Anterior cingulate cortex (tissue), 58 donors: ENCODE measurements at regions not wholly inside any gene's neighbourhood (a gene's known extent, or its start where the extent isn't known, plus 50 kb on each side); places are given as distances from the start of the nearest gene placed in this dataset.
"Not testable (repeated sequence)": the region's sequence is repeated elsewhere in the genome, so short reads cannot be mapped to it uniquely, and the experiment has no call there.

Experiments
- DNase-seq, 58 donors: peaks; one replicate each; lab custom pipeline; 2025; lab: John Stamatoyannopoulos, UW

- DNase-seq, result no peak
Measured at GRCh38 chr21:14321042-14321441, 61.9 kb downstream of the HSPA13 start.

- no peak for DNase-seq
Measured at GRCh38 chr21:14319805-14320204, 63.1 kb downstream of the HSPA13 start.

GRCh38 chr21:14318578-14318977 is 64.4 kb downstream of the HSPA13 start:
- no peak for DNase-seq

- DNase-seq, result no peak
Measured at GRCh38 chr21:14317507-14317906, 65.4 kb downstream of the HSPA13 start.

GRCh38 chr21:14313300-14313699 is 69.6 kb downstream of the HSPA13 start:
- no peak for DNase-seq

GRCh38 chr21:14312871-14313270 is 70.1 kb downstream of the HSPA13 start:
- no peak for DNase-seq

- no peak for DNase-seq
Measured at GRCh38 chr21:14308234-14308633, 74.7 kb downstream of the HSPA13 start.

GRCh38 chr21:14306126-14306907 is 76.6 kb downstream of the HSPA13 start:
- DNase-seq, result peak in 1 of 58 donors; percentile 1

- DNase-seq, result no peak
Measured at GRCh38 chr21:14303731-14304488, 79.0 kb downstream of the HSPA13 start.

GRCh38 chr21:14300074-14300473 is 82.9 kb downstream of the HSPA13 start:
- no peak for DNase-seq

GRCh38 chr21:14290576-14290975 is 74.6 kb downstream of the RBM11 start:
- no peak for DNase-seq

GRCh38 chr21:14288922-14289321 is 73.0 kb downstream of the RBM11 start:
- DNase-seq, result no peak

GRCh38 chr21:14285147-14285761 is 69.3 kb downstream of the RBM11 start:
- no peak for DNase-seq

- no peak for DNase-seq
Measured at GRCh38 chr21:14284481-14284880, 68.5 kb downstream of the RBM11 start.

GRCh38 chr21:14281188-14281900 is 65.4 kb downstream of the RBM11 start:
- not testable (repeated sequence) for DNase-seq
